K562 (cell line): ENCODE measurements at regions not wholly inside any gene's neighbourhood (a gene's known extent, or its start where the extent isn't known, plus 50 kb on each side); places are given as distances from the start of the nearest gene placed in this dataset.

Experiments used
- ATAC-seq: fragments of 200-7000 bp; cut with Tn5 transposase; 3 replicates; pipeline ENCODE4 v1.9.1; 2020; ENCODE audit warnings: moderate library complexity
- BruUV-seq: library from RNA; stranded (reverse); fragments of 400-500 nt; replicated peaks from 2 replicates; lab custom pipeline; 2021; lab: Mats Ljungman, UMichigan
- CTCF ChIA-PET: fragments of 300-600 bp; formaldehyde crosslinking; extraction: SDS; loops from one replicate; lab custom pipeline; 2021; ENCODE audit warnings: low intra/inter-chr PET ratio; lab: Yijun Ruan, JAX
- POLR2A ChIA-PET: fragments of 300-600, 350-650 bp; sonication (Branson Sonifier 250); formaldehyde crosslinking; extraction: SDS; loops from one replicate; lab custom pipeline; 2021; ENCODE audit warnings: antibody characterized with exemption, inconsistent platforms; lab: Yijun Ruan, JAX
- DNase-seq, 4 experiments: peaks; one replicate each; pipeline versions ENCODE4 v3.0.0 to v3.0.0-alpha.2; 2011 to 2018; ENCODE audit warnings: low spot score in 3 of 4, mixed read lengths in 3 of 4; ENCODE audit errors: extremely low read depth in 1 of 4
- FAIRE-seq: peaks from 2 replicates; lab custom pipeline; 2011; peaks lifted over from hg19 to GRCh38; lab: Jason Lieb, UNC
- H2AFZ ChIP-seq: 2 replicates; pipeline ENCODE4 v1.6.0; 2011; ENCODE audit warnings: low read depth, low read length, control low read depth, inconsistent platforms
- H3K27ac ChIP-seq: fragments of 200-600 bp; 3 replicates; pipeline ENCODE4 v1.8.0; 2011; ENCODE audit warnings: low read depth, mild to moderate bottlenecking, control low read depth, inconsistent platforms, low read length, moderate library complexity, mixed read lengths; ENCODE audit errors: extremely low read depth
- H3K27me3 ChIP-seq, 2 experiments: fragments of 300-600 bp in 1 of 2; 2 replicates in 1 of 2; 3 replicates in 1 of 2; pipeline versions ENCODE4 v1.6.0 to v1.8.0; 2011; ENCODE audit warnings: inconsistent platforms in 2 of 2, low read length in 2 of 2, mild to moderate bottlenecking in 1 of 2, mixed read lengths in 1 of 2, moderate library complexity in 1 of 2; ENCODE audit not compliant: control insufficient read depth in 2 of 2, insufficient read depth in 2 of 2
- H3K36me3 ChIP-seq: fragments of 300-600 bp; 3 replicates; pipeline ENCODE4 v1.8.0; 2011; ENCODE audit warnings: mild to moderate bottlenecking, low read length, inconsistent platforms; ENCODE audit not compliant: control insufficient read depth, insufficient read depth
- H3K4me1 ChIP-seq, 2 experiments: fragments of 200-600 bp in 1 of 2; replicated peaks in 1 of 2; 2 replicates in 1 of 2; 3 replicates in 1 of 2; pipeline versions ENCODE4 v1.5.1 to v1.8.0; 2011; ENCODE audit warnings: inconsistent platforms in 2 of 2, low read length in 2 of 2, mild to moderate bottlenecking in 1 of 2, mixed read lengths in 1 of 2, moderate library complexity in 1 of 2; ENCODE audit not compliant: control insufficient read depth in 2 of 2, insufficient read depth in 2 of 2
- H3K4me2 ChIP-seq: 2 replicates; pipeline ENCODE4 v1.6.1; 2011; ENCODE audit warnings: low read length, control low read depth, inconsistent platforms, mixed read lengths; ENCODE audit not compliant: insufficient read depth
- H3K4me3 ChIP-seq: fragments of 200-600 bp; sonication (generic), shearing (Covaris generic); 2 replicates; pipeline ENCODE4 v1.5.1; 2016; ENCODE audit warnings: control low read depth, inconsistent platforms
- H3K79me2 ChIP-seq: fragments of 200-600 bp; 3 replicates; pipeline ENCODE4 v1.8.0; 2011; ENCODE audit warnings: low read length, inconsistent platforms; ENCODE audit not compliant: control insufficient read depth, insufficient read depth
- H3K9ac ChIP-seq, 2 experiments: 2 replicates each; pipeline versions ENCODE4 v1.6.0 to v1.6.1; 2011; ENCODE audit warnings: low read depth in 2 of 2, low read length in 2 of 2, control low read depth in 1 of 2, inconsistent platforms in 1 of 2, mild to moderate bottlenecking in 1 of 2, mixed read lengths in 1 of 2; ENCODE audit not compliant: insufficient read depth in 1 of 2
- H3K9me1 ChIP-seq: one replicate; pipeline ENCODE4 v1.6.0; 2011; ENCODE audit warnings: inconsistent platforms, mild to moderate bottlenecking, low read length, moderate library complexity; ENCODE audit not compliant: control insufficient read depth, insufficient read depth
- H3K9me3 ChIP-seq: replicated peaks from 2 replicates; pipeline ENCODE4 v1.5.1; 2011; ENCODE audit warnings: low read depth, low read length, inconsistent platforms; ENCODE audit not compliant: control insufficient read depth, insufficient read depth
- H4K20me1 ChIP-seq: replicated peaks from 2 replicates; pipeline ENCODE4 v1.6.1; 2011; ENCODE audit warnings: low read length, inconsistent platforms, mixed read lengths; ENCODE audit not compliant: control insufficient read depth, insufficient read depth
- HDAC8 ChIP-seq: fragments of 450-650 bp; IDR thresholded peaks from 2 replicates; pipeline ENCODE4 v1.6.1; 2016; ENCODE audit warnings: mild to moderate bottlenecking, missing genetic modification characterization, moderate library complexity, missing compliant biosample characterization
- RHOXF2B ChIP-seq: fragments of 250-450 bp; sonication (Bioruptor Pico); conservative IDR thresholded peaks from 2 replicates; pipeline ENCODE4 v1.5.1; 2021
- RUNX1 ChIP-seq: sonication (generic); IDR thresholded peaks from 2 replicates; pipeline ENCODE4 v1.6.1; 2016; ENCODE audit warnings: antibody characterized with exemption, low read depth
- SPI1 ChIP-seq: IDR thresholded peaks from 2 replicates; pipeline ENCODE4 v1.6.1; 2011; ENCODE audit warnings: low read depth, low read length, control low read depth, borderline replicate concordance
- ZNF318 ChIP-seq, 2 experiments: fragments of 450-650 bp; IDR thresholded peaks; 2 replicates each; pipeline ENCODE4 v1.6.1; 2016; ENCODE audit warnings: mild to moderate bottlenecking in 2 of 2, borderline replicate concordance in 1 of 2, low read depth in 1 of 2, moderate library complexity in 1 of 2
- WGBS: fragments of 100-300 bp; shearing (Covaris generic); methylation state at CpG from one replicate; pipeline ENCODE4 v1.1.6; 2016; ENCODE audit warnings: low coverage, mixed read lengths; ENCODE audit not compliant: insufficient coverage; ENCODE audit errors: missing lambda C conversion rate; 5-methylcytosine and 5-hydroxymethylcytosine counted together
- in situ Hi-C: fragments of 300-500 bp; cut with MboI; formaldehyde crosslinking; loops from 4 replicates; pipeline ENCODE4 v1.15.0; 2018; ENCODE audit warnings: inconsistent platforms, mixed read lengths
- intact Hi-C: fragments of 100-400 bp; cut with micrococcal nuclease; formaldehyde crosslinking; loops from 2 replicates; pipeline ENCODE4 v1.14.2; 2022

- no peak for TF ChIP-seq ZNF318 (IDR thresholded peaks at IDR 0.05; ENCODE audit: borderline replicate concordance in 1 of 2, low read depth in 1 of 2)
These were observed 60.4 kb upstream of the METAP2 start (continued) for GRCh38 chr12:95413576-95413975.

- H4K20me1 ChIP-seq, result no peaks in the 10 kb centered on the region
- no peaks in the 10 kb centered on the region for H3K9me3 ChIP-seq
- H3K79me2 ChIP-seq, result no peaks in the 10 kb centered on the region
- TF ChIP-seq SPI1 (peak; percentile 57; the same call in 1 of the 2 replicates), HDAC8 (tag) (no peak), RUNX1 (no peak), RHOXF2B (CRISPR knock-in tag) (no peak)
- H3K4me2 ChIP-seq, result no peak overlapping the region
- WGBS, result 10% methylated on average over 1 of the region's 1 CpG
- no peak overlapping the region for H3K9ac ChIP-seq
- no peak overlapping the region for H3K27ac ChIP-seq
- H3K9me1 ChIP-seq, result no peaks in the 10 kb centered on the region
- no peaks in the 10 kb centered on the region for H3K36me3 ChIP-seq
- CTCF ChIA-PET, result no interaction called here
- H2AFZ ChIP-seq, result no peak overlapping the region
- no peak overlapping the region for H3K4me3 ChIP-seq
- no peak for ATAC-seq
- POLR2A ChIA-PET, result interaction anchor here (0.6 to 1.6 kb wide), 2 partner anchors 22 to 978 kb away, joined by 3 read pairs; no protein-coding TSS in a partner anchor
- in situ Hi-C loops, result no loop called here
- no peak for FAIRE-seq
- no peak for DNase-seq
- H3K27me3 ChIP-seq, result peaks cover 3 to 11% of the 10 kb centered on the region in 2 experiments; a peak in 3 of 5 replicates
- intact Hi-C loops, result no loop called here
- no TSS peak for BruUV-seq
- no peaks in the 10 kb centered on the region; a peak in 1 of 5 replicates for H3K4me1 ChIP-seq
These were observed 58.5 kb upstream of the METAP2 start for GRCh38 chr12:95415451-95415850.
